ENCODE measurements at regions not wholly inside any gene's neighbourhood (a gene's known extent, or its start where the extent isn't known, plus 50 kb on each side); places are given as distances from the start of the nearest gene placed in this dataset.

- no peak overlapping the region for H3K4me3 ChIP-seq
- H3K4me1 ChIP-seq: peaks cover 0 to 9% (median 0%) of the 10 kb centered on the region in 10 experiments; a peak in 2 of 20 replicates
- no peaks in the 10 kb centered on the region for H4K20me1 ChIP-seq
- H3K9me3 ChIP-seq (replicated peaks in 1 of 11): peaks cover 0 to 9% (median 7%) of the 10 kb centered on the region in 11 experiments; a peak in 12 of 22 replicates
- no peak for TF ChIP-seq Cebpa-rat (IDR thresholded peaks at IDR 0.05)
- H3K4me2 ChIP-seq: peak overlapping the region in 3 of 11 experiments; percentile 12 to 21 (median 18); a peak in 2 of 22 replicates
- H3K27me3 ChIP-seq: no peaks in the 10 kb centered on the region
- H3K27ac ChIP-seq: no peak overlapping the region
- no peaks in the 10 kb centered on the region for H3K36me3 ChIP-seq
- no peak overlapping the region for H3K9ac ChIP-seq
Observed at GRCh38 chr2:71756280-71756906, 303.0 kb downstream of the DYSF start.

GRCh38 chr2:71751590-71751989 is 298.2 kb downstream of the DYSF start:
- Histone ChIP-seq H3K27ac (no peak overlapping the region), H3K9me3 (replicated peaks in 1 of 11) (peaks cover 4 to 14% (median 11%) of the 10 kb centered on the region in 11 experiments; a peak in 14 of 22 replicates), H3K4me1 (peaks cover 0 to 15% (median 0%) of the 10 kb centered on the region in 10 experiments; a peak in 4 of 20 replicates), H3K9ac (no peak overlapping the region), H3K36me3 (no peaks in the 10 kb centered on the region), H4K20me1 (no peaks in the 10 kb centered on the region), H3K27me3 (no peaks in the 10 kb centered on the region), H3K4me2 (no peak overlapping the region), H3K4me3 (no peak overlapping the region)
- TF ChIP-seq Cebpa-rat (IDR thresholded peaks at IDR 0.05): no peak

GRCh38 chr2:71749671-71750101 is 296.3 kb downstream of the DYSF start:
- no peak overlapping the region for H3K9ac ChIP-seq
- H4K20me1 ChIP-seq: no peaks in the 10 kb centered on the region
- no peaks in the 10 kb centered on the region for H3K36me3 ChIP-seq
- H3K27ac ChIP-seq: no peak overlapping the region
- H3K4me3 ChIP-seq: no peak overlapping the region
- no peak for TF ChIP-seq Cebpa-rat (IDR thresholded peaks at IDR 0.05)
- H3K4me2 ChIP-seq: no peak overlapping the region
- no peaks in the 10 kb centered on the region for H3K27me3 ChIP-seq
- peaks cover 4 to 14% (median 11%) of the 10 kb centered on the region in 11 experiments; a peak in 14 of 22 replicates for H3K9me3 ChIP-seq (replicated peaks in 1 of 11)
- peaks cover 0 to 7% (median 0%) of the 10 kb centered on the region in 10 experiments; a peak in 2 of 20 replicates for H3K4me1 ChIP-seq

- Histone ChIP-seq H3K9ac (no peak overlapping the region), H3K36me3 (no peaks in the 10 kb centered on the region)
- no peak for TF ChIP-seq Cebpa-rat (IDR thresholded peaks at IDR 0.05)
Observed at GRCh38 chr2:71748227-71748626, 294.9 kb downstream of the DYSF start.

GRCh38 chr2:71747559-71747958 is 294.2 kb downstream of the DYSF start:
- Histone ChIP-seq H4K20me1 (no peaks in the 10 kb centered on the region), H3K27ac (no peak overlapping the region), H3K27me3 (no peaks in the 10 kb centered on the region), H3K36me3 (no peaks in the 10 kb centered on the region), H3K4me2 (peak overlapping the region in 1 of 11 experiments; percentile 38; a peak in 2 of 22 replicates), H3K9ac (no peak overlapping the region), H3K4me3 (no peak overlapping the region), H3K4me1 (peaks cover 0 to 7% (median 0%) of the 10 kb centered on the region in 10 experiments; a peak in 2 of 20 replicates), H3K9me3 (replicated peaks in 1 of 11) (peaks cover 4 to 14% (median 11%) of the 10 kb centered on the region in 11 experiments; a peak in 14 of 22 replicates)
- no peak for TF ChIP-seq Cebpa-rat (IDR thresholded peaks at IDR 0.05)

More at GRCh38 chr2:71748227-71748626, 294.9 kb downstream of the DYSF start:
- Histone ChIP-seq H3K4me3 (no peak overlapping the region), H3K9me3 (replicated peaks in 1 of 11) (peaks cover 4 to 14% (median 11%) of the 10 kb centered on the region in 11 experiments; a peak in 14 of 22 replicates), H3K4me1 (peaks cover 0 to 7% (median 0%) of the 10 kb centered on the region in 10 experiments; a peak in 2 of 20 replicates), H3K4me2 (peak overlapping the region in 2 of 11 experiments; percentile 15 to 53; a peak in 3 of 22 replicates), H3K27ac (no peak overlapping the region), H3K27me3 (no peaks in the 10 kb centered on the region), H4K20me1 (no peaks in the 10 kb centered on the region)

GRCh38 chr2:71746946-71747501 is 293.7 kb downstream of the DYSF start:
- Histone ChIP-seq H3K27me3 (no peaks in the 10 kb centered on the region), H3K36me3 (no peaks in the 10 kb centered on the region), H3K9ac (no peak overlapping the region), H3K9me3 (replicated peaks in 1 of 11) (peaks cover 4 to 12% (median 10%) of the 10 kb centered on the region in 11 experiments; a peak in 14 of 22 replicates), H3K27ac (no peak overlapping the region), H3K4me3 (no peak overlapping the region), H3K4me1 (peaks cover 0 to 7% (median 0%) of the 10 kb centered on the region in 10 experiments; a peak in 2 of 20 replicates), H4K20me1 (no peaks in the 10 kb centered on the region), H3K4me2 (peak overlapping the region in 1 of 11 experiments; percentile 38; a peak in 2 of 22 replicates)
- TF ChIP-seq Cebpa-rat (IDR thresholded peaks at IDR 0.05): no peak

- Histone ChIP-seq H3K9ac (no peak overlapping the region), H3K27me3 (no peaks in the 10 kb centered on the region), H3K4me3 (no peak overlapping the region), H3K36me3 (no peaks in the 10 kb centered on the region), H4K20me1 (no peaks in the 10 kb centered on the region), H3K4me1 (peaks cover 0 to 7% (median 0%) of the 10 kb centered on the region in 10 experiments; a peak in 2 of 20 replicates), H3K27ac (no peak overlapping the region), H3K4me2 (no peak overlapping the region), H3K9me3 (replicated peaks in 1 of 11) (peaks cover 4 to 18% (median 10%) of the 10 kb centered on the region in 11 experiments; a peak in 10 of 22 replicates)
- no peak for TF ChIP-seq Cebpa-rat (IDR thresholded peaks at IDR 0.05)
Observed at GRCh38 chr2:71744781-71745180, 291.4 kb downstream of the DYSF start.

GRCh38 chr2:71743995-71744675 is 290.8 kb downstream of the DYSF start:
- no peak overlapping the region for H3K27ac ChIP-seq
- H3K27me3 ChIP-seq: no peaks in the 10 kb centered on the region
- TF ChIP-seq Cebpa-rat (IDR thresholded peaks at IDR 0.05): no peak
- peaks cover 0 to 7% (median 0%) of the 10 kb centered on the region in 10 experiments; a peak in 2 of 20 replicates for H3K4me1 ChIP-seq
- H3K36me3 ChIP-seq: no peaks in the 10 kb centered on the region
- H4K20me1 ChIP-seq: no peaks in the 10 kb centered on the region
- no peak overlapping the region for H3K9ac ChIP-seq
- H3K4me3 ChIP-seq: no peak overlapping the region
- H3K9me3 ChIP-seq (replicated peaks in 1 of 11): peaks cover 4 to 18% (median 10%) of the 10 kb centered on the region in 11 experiments; a peak in 10 of 22 replicates
- H3K4me2 ChIP-seq: no peak overlapping the region

Data from BLaER1 treated with 17β-estradiol and CSF1 and Interleukin-3, amounts not matched to agents 10 nM and 100 nM (cell line).